Stimulated activated CD4-positive, alpha-beta T cell treated with anti-CD3 and anti-CD28 coated beads, Interleukin-15, amount 100 ng/mL, for 48 hours (primary cell): ENCODE measurements at regions not wholly inside any gene's neighbourhood (a gene's known extent, or its start where the extent isn't known, plus 50 kb on each side); places are given as distances from the start of the nearest gene placed in this dataset.
"Not testable (repeated sequence)": the region's sequence is repeated elsewhere in the genome, so short reads cannot be mapped to it uniquely, and the experiment has no call there.

Experiments
- DNase-seq, 2 donors: peaks; one replicate each; pipeline ENCODE4 v3.0.0-alpha.2; 2020; ENCODE audit warnings: low read depth in 2 of 2

GRCh38 chr5:6273749-6274148 lies 104.6 kb downstream of the MED10 start:
- no peak for DNase-seq

GRCh38 chr5:6273090-6273735 lies 105.1 kb downstream of the MED10 start:
- no peak for DNase-seq

DNA sequence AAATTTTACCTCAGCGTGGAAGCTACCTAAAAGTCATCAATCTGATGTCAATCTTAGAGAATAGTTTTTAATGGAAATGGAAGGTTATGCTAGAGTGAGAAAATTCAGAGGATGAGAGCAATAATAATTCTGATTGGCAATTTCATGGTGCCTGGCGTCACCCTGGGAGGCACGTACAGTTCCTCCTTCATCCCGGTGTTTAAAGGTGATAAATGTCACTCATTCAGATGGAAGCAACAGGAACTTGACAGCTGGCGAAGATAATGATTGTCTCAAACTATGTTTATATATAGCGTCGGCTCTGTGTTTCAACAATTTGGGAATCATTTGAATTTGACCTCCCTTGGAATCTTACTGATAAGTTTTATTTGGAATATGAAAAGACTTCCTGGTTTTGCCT lies 108.4 kb downstream of the MED10 start:
- DNase-seq, result no peak

DNA sequence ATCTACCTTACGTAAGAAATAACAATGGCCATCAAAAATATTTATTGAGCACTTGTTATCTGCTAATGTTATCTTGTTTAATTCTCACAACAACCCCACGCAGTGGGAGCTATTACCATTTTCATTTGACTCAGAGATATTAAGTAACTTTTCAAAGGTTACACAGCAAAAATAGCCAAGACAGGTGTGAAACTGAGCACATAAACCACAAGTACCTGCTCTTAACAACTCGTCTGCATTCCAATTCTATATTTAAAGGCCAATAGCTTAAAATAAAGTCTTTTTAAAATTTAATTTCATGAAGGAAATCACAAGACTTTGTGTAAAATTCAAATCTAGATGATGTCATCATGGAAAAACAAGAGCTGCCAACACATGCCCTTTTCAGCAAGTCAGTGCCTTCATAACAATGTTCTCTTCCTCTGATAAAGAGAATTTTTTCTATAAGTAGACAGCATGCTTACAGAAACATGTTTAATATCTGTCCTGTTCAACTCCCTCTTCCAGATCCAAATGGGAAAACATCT lies 111.6 kb downstream of the MED10 start:
- no peak for DNase-seq

- no peak for DNase-seq
These were observed 114.0 kb downstream of the MED10 start for GRCh38 chr5:6264394-6264793.

DNA sequence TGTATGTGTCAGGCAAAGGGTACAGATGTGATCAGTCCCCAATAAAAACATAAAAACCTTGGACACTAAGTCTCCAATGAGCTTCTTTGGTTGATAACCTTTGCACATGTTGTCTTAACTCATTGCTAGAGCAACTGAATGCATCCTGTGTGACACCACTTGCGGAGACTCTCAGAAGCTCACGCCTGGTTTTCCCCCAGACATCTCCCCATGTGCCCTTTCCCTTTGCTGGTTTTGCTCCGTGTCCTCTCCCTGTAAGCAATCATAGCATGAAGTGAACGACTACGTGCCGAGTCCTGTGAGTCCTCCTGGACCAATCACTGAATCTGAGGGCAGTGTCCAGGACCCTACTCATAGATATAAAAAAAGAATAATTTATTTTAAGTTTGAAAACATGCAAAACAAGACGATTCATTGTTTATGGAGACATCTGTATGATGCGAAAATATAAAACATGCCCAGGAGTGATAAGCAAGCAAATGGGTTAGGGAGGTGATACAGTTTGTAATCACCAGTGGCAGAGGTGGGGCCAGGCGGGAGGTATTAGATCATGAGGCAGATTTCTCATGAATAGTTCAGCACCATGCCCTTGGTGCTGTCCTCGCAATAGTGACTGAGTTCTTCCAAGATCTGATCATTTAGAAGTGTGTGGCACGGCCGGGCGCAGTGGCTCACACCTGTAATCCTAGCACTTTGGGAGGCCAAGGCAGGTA lies 115.5 kb downstream of the MED10 start:
- no peak for DNase-seq

DNA sequence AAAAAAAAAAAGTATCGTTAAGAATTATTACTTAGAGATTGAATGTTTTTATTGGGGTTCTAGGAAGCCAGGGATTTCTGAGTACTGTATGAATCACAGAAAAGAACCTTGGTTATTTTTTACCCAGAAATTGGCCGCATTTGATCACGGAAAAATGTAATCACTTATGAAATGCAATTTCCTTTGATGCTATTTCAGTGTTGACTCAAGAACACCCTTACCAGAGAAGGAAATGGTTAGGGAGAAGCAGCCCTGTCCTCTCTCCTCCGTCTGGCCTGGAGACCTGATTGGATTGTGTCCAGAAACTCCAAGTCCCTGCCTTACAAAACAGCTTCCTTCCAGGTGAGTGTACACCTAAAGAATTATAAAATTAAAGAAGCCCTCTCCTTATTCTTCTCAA lies 116.7 kb downstream of the MED10 start:
- DNase-seq, result no peak

GRCh38 chr5:6261256-6261655 lies 117.1 kb downstream of the MED10 start:
- no peak for DNase-seq

DNA sequence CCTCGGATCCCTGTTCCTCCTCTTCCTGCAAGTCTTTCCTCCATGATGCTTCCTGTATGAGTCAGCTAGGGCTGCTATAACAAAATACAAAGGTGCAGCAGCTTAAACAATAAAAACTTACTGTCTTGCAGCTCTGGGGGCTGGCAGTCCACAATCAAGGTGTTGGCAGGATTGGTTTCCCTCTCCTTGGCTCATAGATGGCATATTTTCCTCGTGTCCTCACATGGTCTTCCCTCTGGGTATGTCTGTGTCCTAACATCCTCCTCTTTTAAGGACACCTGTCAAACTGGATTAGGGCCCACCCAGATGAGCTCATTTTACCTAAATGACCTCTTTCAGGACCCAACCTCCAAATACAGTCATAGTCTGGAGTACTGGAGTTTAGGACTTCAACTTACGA lies 117.5 kb downstream of the MED10 start:
- no peak for DNase-seq

DNA sequence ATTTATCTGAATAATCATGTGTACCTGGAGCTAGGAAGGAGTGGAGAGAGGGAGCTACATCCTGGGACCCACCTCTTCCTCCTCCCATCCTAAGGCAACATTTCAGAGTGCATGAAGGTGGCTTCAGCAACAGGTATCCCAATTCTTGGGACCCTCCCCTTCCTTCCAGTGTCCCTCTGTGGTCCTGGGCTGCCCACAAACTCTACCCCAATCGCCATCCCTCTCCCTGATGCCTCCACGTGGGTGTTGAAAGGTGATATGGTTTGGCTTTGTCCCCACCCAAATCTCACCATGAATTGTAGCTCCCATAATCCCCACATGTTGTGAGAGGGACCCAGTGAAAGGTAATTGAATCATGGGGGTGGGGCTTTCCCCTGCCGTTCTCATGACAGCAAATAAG lies 121.4 kb downstream of the MED10 start:
- no peak for DNase-seq

DNA sequence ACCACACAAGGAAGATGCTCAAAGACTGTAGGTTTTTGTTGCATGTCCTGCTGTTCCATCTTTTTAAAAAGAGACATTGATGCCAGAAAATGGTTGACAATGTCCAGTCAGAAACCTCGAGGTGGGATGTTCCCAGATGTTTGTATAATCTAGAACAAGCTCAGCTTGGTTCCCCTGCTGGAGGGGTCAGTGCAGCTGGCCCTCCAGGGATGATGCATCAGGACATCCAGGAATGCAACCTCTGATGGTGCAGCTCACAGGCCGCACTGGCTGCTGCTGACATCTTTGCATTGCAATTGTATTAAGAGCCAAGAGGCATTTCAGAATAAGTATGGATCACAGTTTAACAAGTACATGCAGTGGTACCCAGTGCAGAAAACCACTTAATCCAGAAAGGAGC lies 122.4 kb downstream of the MED10 start:
- DNase-seq, result no peak

DNA sequence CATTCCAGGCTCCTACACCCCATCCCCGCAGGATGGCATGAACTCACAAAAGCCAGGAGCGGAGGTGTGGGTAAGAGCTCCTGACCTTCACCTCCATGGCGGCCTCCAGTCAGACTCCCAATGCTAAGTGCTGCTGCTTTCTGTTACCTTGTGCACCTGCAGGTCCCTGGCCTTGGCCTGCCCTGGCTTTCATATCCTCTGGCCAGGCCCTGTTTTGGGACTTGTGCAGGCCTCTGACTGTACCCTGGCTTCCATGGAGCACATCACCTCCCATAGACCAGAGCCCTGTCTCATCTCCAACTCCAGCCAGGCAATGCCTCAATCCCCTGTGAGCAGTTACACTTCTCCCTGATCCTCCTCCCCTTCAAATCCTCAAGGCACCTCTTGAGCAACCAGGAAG lies 124.5 kb downstream of the MED10 start:
- no peak for DNase-seq

DNA sequence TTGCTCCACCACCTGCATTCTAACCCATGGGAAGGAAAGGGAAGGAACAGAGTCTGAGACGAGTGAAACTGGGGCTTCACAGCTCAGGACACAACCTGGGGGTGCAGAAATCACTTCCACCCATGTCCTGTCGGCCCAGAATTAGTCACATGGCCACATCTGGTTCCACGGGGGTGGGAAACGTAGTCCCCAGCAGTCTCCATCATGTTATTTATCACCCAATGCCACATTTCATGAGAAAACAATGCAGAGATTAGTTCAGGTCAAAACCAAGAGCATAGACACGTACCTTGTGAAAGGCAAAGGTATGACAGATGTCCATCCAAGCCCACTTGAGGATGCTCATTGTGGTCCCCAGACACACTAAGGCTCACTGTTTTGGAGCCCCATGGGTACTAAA lies 125.1 kb downstream of the MED10 start:
- no peak for DNase-seq

- DNase-seq, result no peak
These were observed 125.8 kb downstream of the MED10 start for GRCh38 chr5:6252581-6252980.

DNA sequence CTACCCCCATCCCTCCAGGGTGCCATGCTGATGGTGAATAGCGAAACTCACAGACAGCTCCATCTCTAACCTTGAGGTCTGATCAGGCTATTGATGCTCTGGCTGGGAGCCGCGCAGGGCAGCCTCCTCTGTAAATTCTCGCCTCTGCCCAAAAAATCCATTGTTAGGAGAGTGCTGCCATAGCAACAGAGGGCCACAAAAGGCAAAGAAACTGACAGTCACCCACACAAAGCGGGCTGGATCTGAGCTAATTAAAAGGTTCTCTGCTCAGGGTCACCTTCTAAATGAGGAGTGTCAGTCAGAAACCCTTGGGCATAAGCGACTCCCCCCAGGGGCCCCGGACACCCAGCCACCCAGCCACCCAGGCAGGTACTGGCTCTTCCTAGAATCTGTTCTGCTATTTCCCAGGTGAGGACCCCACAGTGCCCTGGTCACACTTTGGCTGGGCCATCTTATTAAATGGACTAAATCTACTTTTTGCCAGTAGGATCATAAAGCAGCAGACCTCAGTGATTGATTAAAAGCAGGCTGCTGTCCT lies 126.7 kb downstream of the MED10 start:
- no peak for DNase-seq

GRCh38 chr5:6250121-6250520 lies 128.2 kb downstream of the MED10 start:
- DNase-seq, result no peak

GRCh38 chr5:6248132-6248531 lies 130.2 kb downstream of the MED10 start:
- no peak for DNase-seq

DNA sequence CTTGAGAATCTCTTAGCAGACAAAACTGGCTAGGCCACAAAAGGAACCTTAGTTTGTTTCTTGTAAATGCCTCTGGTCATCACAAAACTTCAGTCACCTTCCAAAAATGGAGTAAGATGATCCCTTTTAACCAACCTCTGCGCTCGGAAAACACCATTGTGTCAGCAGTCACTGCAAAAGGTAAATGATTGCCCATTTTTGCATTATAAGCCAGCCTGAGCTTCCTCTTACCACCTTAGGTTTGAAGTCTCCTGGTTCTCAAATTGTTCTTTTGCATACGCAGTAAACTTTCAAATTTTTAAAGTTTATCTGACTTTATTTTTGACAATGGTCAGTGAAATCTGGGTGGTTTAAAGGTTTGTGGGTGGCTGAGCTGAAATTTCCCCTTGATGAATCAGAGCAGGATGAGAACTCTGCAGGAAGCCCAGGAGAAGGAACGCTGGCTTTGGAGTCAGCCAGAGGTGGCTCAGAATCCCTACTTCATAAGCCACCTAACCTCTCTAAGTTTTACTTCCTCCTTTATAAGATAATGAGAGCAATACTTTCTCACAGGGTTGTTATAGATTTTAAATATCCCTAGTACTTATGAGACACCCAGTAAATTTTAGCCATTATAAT lies 131.4 kb downstream of the MED10 start:
- no peak for DNase-seq

DNA sequence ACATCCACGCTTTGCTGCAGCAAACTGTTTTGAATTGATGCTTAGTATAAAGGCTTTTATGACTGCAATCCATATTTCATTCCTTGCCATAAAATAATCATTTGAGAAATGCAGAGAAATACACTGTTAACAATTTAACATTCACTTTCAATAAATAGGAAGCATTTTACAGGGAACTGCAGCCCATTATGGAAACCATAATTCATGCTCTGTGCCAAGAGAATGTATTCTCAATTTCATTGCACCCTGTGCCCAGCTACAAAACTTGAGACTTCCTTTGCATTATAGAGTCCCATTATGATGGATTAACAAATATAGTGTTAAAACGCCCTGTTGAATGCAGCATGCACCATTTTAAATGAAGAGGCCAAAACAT lies 134.0 kb downstream of the MED10 start:
- no peak for DNase-seq

GRCh38 chr5:6243706-6244338 lies 134.5 kb downstream of the MED10 start:
- no peak for DNase-seq

- not testable (repeated sequence) for DNase-seq
These were observed 137.3 kb downstream of the MED10 start for GRCh38 chr5:6241056-6241455.

DNA sequence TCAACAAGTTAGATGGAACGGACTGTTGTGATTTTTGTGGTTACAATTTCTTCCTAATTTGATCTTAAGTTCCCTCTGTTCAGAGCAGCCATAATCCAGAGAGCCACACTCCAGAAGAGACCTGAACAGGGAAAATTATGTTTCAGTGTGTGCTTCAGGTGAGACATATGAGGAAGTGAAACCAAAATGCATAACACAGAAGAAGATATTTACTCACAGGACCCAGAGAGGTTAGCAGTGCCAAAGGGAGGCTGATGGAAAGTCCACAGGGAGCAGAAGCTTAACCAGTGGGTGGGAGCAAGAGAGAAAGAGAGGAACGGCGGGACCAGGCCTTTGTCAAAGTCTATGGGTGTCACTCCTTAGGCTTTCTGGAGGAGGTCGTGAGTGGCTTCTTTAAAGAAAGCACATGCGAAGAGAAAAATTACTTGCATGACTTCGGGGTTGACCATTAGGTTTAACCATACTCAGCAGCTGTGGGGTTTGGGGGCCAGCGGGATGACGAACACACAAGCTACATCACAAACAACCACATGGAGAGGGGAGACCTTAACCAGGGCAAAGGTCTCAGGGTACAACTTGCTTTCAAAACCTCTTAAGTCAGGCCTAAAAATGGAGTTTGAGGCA lies 141.4 kb downstream of the MED10 start:
- no peak for DNase-seq
